Neural cell (in vitro differentiated cells): ENCODE measurements at regions not wholly inside any gene's neighbourhood (a gene's known extent, or its start where the extent isn't known, plus 50 kb on each side); places are given as distances from the start of the nearest gene placed in this dataset.

Experiments used
- H2AFZ ChIP-seq: fragments of 200-600, 300-800 bp; sonication (generic), shearing (Covaris generic); 2 replicates; pipeline ENCODE4 v1.6.0; 2014; ENCODE audit warnings: low read depth, mild to moderate bottlenecking, antibody characterized with exemption, low read length, moderate library complexity
- H3F3A ChIP-seq: fragments of 200-600 bp; shearing (Covaris generic); 2 replicates; pipeline ENCODE4 v1.6.1; 2016; ENCODE audit warnings: mild to moderate bottlenecking, moderate library complexity, mixed read lengths, antibody characterized with exemption, low read length; ENCODE audit not compliant: insufficient read depth, poor library complexity, severe bottlenecking
- H3K27ac ChIP-seq: fragments of 200-600, 300-800 bp; sonication (generic), shearing (Covaris generic); 2 replicates; pipeline ENCODE4 v1.5.1; 2014; ENCODE audit warnings: mild to moderate bottlenecking, low read length, moderate library complexity
- H3K27me3 ChIP-seq: fragments of 300-800, 200-600 bp; sonication (generic), shearing (Covaris generic); 2 replicates; pipeline ENCODE4 v1.6.0; 2014; ENCODE audit warnings: mild to moderate bottlenecking, low read depth, low read length, moderate library complexity; ENCODE audit not compliant: insufficient read depth
- H3K36me3 ChIP-seq: fragments of 300-800, 200-600 bp; sonication (generic), shearing (Covaris generic); 2 replicates; pipeline ENCODE4 v1.5.1; 2014; ENCODE audit warnings: mild to moderate bottlenecking, antibody characterized with exemption, low read length, moderate library complexity; ENCODE audit not compliant: insufficient read depth
- H3K4me2 ChIP-seq: fragments of 300-800, 200-600 bp; sonication (generic), shearing (Covaris generic); 2 replicates; pipeline ENCODE4 v1.6.0; 2014; ENCODE audit warnings: mild to moderate bottlenecking, low read length
- H3K4me3 ChIP-seq: fragments of 300-800, 200-600 bp; sonication (generic), shearing (Covaris generic); 2 replicates; pipeline ENCODE4 v1.5.1; 2014; ENCODE audit warnings: mild to moderate bottlenecking, low read length, moderate library complexity
- H3K79me2 ChIP-seq: fragments of 200-600 bp; shearing (Covaris generic); replicated peaks from 2 replicates; pipeline ENCODE4 v1.6.0; 2014; ENCODE audit warnings: mild to moderate bottlenecking, low read length, moderate library complexity; ENCODE audit not compliant: insufficient read depth
- H3K9ac ChIP-seq: fragments of 300-800, 200-600 bp; sonication (generic), shearing (Covaris generic); 2 replicates; pipeline ENCODE4 v1.6.1; 2016; ENCODE audit warnings: mild to moderate bottlenecking, low read length, mixed read lengths
- H3K9me2 ChIP-seq: fragments of 200-600 bp; shearing (Covaris generic); 2 replicates; pipeline ENCODE4 v1.6.1; 2016; ENCODE audit warnings: mild to moderate bottlenecking, low read length, mixed read lengths; ENCODE audit not compliant: insufficient read depth
- H3K9me3 ChIP-seq: fragments of 200-600, 300-800 bp; sonication (generic), shearing (Covaris generic); 2 replicates; pipeline ENCODE4 v1.6.1; 2016; ENCODE audit warnings: mild to moderate bottlenecking, mixed run types, low read length, moderate library complexity, mixed read lengths
- H4K20me1 ChIP-seq: fragments of 200-600 bp; shearing (Covaris generic); 2 replicates; pipeline ENCODE4 v1.6.1; 2016; ENCODE audit warnings: mild to moderate bottlenecking, mixed run types; ENCODE audit not compliant: insufficient read depth
- EP300 ChIP-seq: fragments of 450-650 bp; conservative IDR thresholded peaks from 2 replicates; pipeline ENCODE4 v1.6.1; 2014; ENCODE audit warnings: antibody characterized with exemption, mild to moderate bottlenecking, moderate library complexity; ENCODE audit not compliant: poor library complexity, severe bottlenecking
- EZH2 ChIP-seq: fragments of 200-600, 300-800 bp; shearing (Covaris generic), sonication (generic); IDR thresholded peaks from 2 replicates; pipeline ENCODE4 v1.6.1; 2014; ENCODE audit warnings: antibody characterized with exemption, low read length, borderline replicate concordance, mild to moderate bottlenecking; ENCODE audit not compliant: insufficient read depth, poor library complexity, severe bottlenecking
- MXI1 ChIP-seq: fragments of 450-650 bp; conservative IDR thresholded peaks from 2 replicates; pipeline ENCODE4 v1.6.1; 2014; ENCODE audit warnings: antibody characterized with exemption, mild to moderate bottlenecking; ENCODE audit not compliant: poor library complexity, severe bottlenecking
- POLR2AphosphoS5 ChIP-seq: IDR thresholded peaks from 2 replicates; pipeline ENCODE4 v1.6.1; 2012
- RAD21 ChIP-seq: fragments of 450-650 bp; conservative IDR thresholded peaks from 2 replicates; pipeline ENCODE4 v1.6.1; 2014; ENCODE audit warnings: antibody characterized with exemption, mild to moderate bottlenecking, moderate library complexity
- SMC3 ChIP-seq: fragments of 450-650 bp; conservative IDR thresholded peaks from 2 replicates; pipeline ENCODE4 v1.6.1; 2014; ENCODE audit warnings: antibody characterized with exemption, mild to moderate bottlenecking, moderate library complexity; ENCODE audit not compliant: poor library complexity
- TAF1 ChIP-seq: IDR thresholded peaks from 2 replicates; pipeline ENCODE4 v1.6.1; 2012; ENCODE audit warnings: low read depth
- TF ChIP-seq, protein P1 (sequence below): IDR thresholded peaks from 2 replicates; pipeline ENCODE4 v1.6.1; 2012; ENCODE audit warnings: borderline replicate concordance
- TF ChIP-seq, protein P2 (sequence below): fragments of 450-650 bp; IDR thresholded peaks from 2 replicates; pipeline ENCODE4 v1.5.1; 2014; ENCODE audit warnings: antibody characterized with exemption, mild to moderate bottlenecking, moderate library complexity; ENCODE audit not compliant: poor library complexity, severe bottlenecking

DNA sequence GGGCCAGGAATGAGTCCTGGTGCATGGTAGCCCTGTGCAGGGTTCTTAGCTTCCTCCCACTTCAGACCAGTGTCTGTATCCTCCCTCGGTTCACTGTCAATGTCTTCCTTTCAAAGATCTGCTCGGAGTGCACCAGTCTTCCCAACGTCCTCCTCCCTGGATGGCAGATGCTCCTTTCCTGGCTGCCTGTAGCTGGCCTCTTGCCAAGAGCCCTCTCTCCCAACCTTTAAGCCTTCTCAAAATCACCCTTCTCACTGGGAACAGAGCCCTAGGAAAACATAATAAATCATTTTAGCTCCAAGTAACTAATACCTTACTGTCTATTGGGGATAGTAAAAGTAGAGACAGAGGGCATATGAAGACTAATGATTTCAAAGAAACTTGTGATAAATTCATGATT, 490.6 kb downstream of the CCSER2 start:
- TF ChIP-seq SMC3 (no peak), EP300 (no peak), EZH2 (no peak), TAF1 (no peak), POLR2AphosphoS5 (no peak), RAD21 (no peak), MXI1 (no peak)
- TF ChIP-seq, protein P1, sequence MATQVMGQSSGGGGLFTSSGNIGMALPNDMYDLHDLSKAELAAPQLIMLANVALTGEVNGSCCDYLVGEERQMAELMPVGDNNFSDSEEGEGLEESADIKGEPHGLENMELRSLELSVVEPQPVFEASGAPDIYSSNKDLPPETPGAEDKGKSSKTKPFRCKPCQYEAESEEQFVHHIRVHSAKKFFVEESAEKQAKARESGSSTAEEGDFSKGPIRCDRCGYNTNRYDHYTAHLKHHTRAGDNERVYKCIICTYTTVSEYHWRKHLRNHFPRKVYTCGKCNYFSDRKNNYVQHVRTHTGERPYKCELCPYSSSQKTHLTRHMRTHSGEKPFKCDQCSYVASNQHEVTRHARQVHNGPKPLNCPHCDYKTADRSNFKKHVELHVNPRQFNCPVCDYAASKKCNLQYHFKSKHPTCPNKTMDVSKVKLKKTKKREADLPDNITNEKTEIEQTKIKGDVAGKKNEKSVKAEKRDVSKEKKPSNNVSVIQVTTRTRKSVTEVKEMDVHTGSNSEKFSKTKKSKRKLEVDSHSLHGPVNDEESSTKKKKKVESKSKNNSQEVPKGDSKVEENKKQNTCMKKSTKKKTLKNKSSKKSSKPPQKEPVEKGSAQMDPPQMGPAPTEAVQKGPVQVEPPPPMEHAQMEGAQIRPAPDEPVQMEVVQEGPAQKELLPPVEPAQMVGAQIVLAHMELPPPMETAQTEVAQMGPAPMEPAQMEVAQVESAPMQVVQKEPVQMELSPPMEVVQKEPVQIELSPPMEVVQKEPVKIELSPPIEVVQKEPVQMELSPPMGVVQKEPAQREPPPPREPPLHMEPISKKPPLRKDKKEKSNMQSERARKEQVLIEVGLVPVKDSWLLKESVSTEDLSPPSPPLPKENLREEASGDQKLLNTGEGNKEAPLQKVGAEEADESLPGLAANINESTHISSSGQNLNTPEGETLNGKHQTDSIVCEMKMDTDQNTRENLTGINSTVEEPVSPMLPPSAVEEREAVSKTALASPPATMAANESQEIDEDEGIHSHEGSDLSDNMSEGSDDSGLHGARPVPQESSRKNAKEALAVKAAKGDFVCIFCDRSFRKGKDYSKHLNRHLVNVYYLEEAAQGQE, result no peak
- TF ChIP-seq, protein P2, sequence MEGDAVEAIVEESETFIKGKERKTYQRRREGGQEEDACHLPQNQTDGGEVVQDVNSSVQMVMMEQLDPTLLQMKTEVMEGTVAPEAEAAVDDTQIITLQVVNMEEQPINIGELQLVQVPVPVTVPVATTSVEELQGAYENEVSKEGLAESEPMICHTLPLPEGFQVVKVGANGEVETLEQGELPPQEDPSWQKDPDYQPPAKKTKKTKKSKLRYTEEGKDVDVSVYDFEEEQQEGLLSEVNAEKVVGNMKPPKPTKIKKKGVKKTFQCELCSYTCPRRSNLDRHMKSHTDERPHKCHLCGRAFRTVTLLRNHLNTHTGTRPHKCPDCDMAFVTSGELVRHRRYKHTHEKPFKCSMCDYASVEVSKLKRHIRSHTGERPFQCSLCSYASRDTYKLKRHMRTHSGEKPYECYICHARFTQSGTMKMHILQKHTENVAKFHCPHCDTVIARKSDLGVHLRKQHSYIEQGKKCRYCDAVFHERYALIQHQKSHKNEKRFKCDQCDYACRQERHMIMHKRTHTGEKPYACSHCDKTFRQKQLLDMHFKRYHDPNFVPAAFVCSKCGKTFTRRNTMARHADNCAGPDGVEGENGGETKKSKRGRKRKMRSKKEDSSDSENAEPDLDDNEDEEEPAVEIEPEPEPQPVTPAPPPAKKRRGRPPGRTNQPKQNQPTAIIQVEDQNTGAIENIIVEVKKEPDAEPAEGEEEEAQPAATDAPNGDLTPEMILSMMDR, result no peak
- no peaks in the 10 kb centered on the region for H3K9me2 ChIP-seq
- H2AFZ ChIP-seq, result no peak overlapping the region
- no peaks in the 10 kb centered on the region for H3K27me3 ChIP-seq
- H3K79me2 ChIP-seq, result no peaks in the 10 kb centered on the region
- no peak overlapping the region for H3K27ac ChIP-seq
- H3K4me3 ChIP-seq, result no peak overlapping the region
- H3K9me3 ChIP-seq, result no peaks in the 10 kb centered on the region
- no peak overlapping the region for H3K4me2 ChIP-seq
- H3K36me3 ChIP-seq, result no peaks in the 10 kb centered on the region
- H3K9ac ChIP-seq, result no peak overlapping the region
- H4K20me1 ChIP-seq, result no peaks in the 10 kb centered on the region
- no peaks in the 10 kb centered on the region for H3F3A ChIP-seq

DNA sequence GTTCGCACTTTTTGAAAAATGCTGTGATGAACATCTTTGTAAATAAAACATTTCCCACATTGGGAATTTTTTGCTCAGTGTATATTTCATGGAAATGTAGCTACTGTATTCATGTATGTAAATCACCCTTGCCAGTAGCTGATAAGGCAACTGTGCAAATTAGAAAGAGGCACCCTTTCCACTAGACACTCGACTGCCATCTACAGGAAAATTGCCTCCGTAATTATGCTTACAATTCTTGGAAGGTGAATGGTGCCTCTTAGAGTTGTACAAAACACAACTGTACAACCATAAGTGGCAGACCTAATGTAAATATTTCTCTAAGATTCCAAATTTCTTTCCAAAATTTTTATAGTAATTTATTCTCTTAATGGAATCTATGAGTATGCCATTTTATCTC, 491.7 kb downstream of the CCSER2 start:
- H3K9me2 ChIP-seq, result no peaks in the 10 kb centered on the region
- no peak overlapping the region for H2AFZ ChIP-seq
- no peaks in the 10 kb centered on the region for H3K36me3 ChIP-seq
- H3K27ac ChIP-seq, result no peak overlapping the region
- no peaks in the 10 kb centered on the region for H3K9me3 ChIP-seq
- no peaks in the 10 kb centered on the region for H3F3A ChIP-seq
- no peak overlapping the region for H3K4me3 ChIP-seq
- no peaks in the 10 kb centered on the region for H3K27me3 ChIP-seq
- H3K9ac ChIP-seq, result no peak overlapping the region
- H3K79me2 ChIP-seq, result no peaks in the 10 kb centered on the region
- no peak for TF ChIP-seq EP300
- TF ChIP-seq TAF1, result no peak
- TF ChIP-seq, protein P2, result peak; percentile 67
- TF ChIP-seq, protein P1, result no peak
- TF ChIP-seq SMC3, result peak; percentile 65
- TF ChIP-seq RAD21, result peak; percentile 68
- no peak for TF ChIP-seq EZH2
- TF ChIP-seq MXI1, result no peak
- no peak for TF ChIP-seq POLR2AphosphoS5
- H3K4me2 ChIP-seq, result no peak overlapping the region
- no peaks in the 10 kb centered on the region for H4K20me1 ChIP-seq
